ENCODE measurements at regions not wholly inside any gene's neighbourhood (a gene's known extent, or its start where the extent isn't known, plus 50 kb on each side); places are given as distances from the start of the nearest gene placed in this dataset. TPM values are rescaled to one million over a fixed set of nuclear protein-coding genes. Genes with fewer than 3 reads are reported as not detected.
A peak's percentile ranks its signal among the peaks of the same experiment; 100 is the strongest.

DNA sequence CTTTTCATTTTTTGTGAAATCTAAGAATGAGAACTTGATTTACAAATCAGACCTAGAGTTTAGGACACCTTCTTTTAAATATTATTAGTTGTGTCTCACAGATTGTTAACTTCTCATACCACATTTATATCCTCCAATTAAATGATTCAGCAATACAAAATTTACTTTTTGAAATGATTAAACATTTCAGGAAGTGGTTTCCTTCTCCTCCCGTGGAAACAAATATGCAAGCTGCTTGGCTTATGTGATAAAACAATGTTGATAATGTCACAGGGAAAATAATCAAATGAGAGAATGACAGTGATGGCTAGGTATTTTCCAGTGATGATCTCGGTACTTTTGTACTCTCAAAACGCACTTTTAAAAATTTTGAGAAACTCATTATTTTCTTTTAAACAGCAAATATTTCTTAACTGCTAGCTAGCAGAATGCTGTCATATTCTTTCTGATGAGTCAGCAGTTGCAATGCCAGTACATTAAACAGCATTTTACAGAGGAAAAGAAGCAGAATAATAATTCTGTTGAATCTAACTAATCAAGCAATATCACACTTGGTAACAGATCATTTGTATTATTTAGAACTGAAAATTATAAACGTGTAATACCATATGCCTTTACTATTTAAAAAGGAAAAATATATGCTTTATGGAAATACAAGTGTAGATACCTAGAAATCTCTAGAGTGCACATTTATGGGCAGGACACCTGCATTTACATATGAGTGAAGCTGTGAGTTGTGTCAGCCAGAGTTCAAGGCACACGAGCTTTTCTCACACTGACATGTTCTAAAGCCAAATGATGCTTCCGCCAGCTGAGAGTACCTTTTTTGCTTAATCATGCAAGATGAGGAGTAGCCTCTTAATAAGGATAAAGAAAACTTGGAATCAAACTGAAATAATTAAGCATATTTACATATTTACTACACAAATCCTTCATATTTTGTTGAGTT, 53.6 kb upstream of the CDH18 start:
- WGBS, 2 donors, result 26 to 27% methylated on average over 6 of the region's 6 CpGs
- Histone ChIP-seq H3K9me3 (no peaks in the 10 kb centered on the region), H3K27ac (no peak overlapping the region), H3K36me3 (replicated peaks in 1 of 2; ENCODE audit: insufficient read depth in 1 of 2, low read depth in 2 of 2) (no peaks in the 10 kb centered on the region), H3K4me1 (no peaks in the 10 kb centered on the region), H3K27me3 (no peaks in the 10 kb centered on the region), H3K4me3 (no peak overlapping the region)
- no peak for DNase-seq
- TF ChIP-seq POLR2A (IDR thresholded peaks at IDR 0.05), result no peak
- TF ChIP-seq, protein P1, sequence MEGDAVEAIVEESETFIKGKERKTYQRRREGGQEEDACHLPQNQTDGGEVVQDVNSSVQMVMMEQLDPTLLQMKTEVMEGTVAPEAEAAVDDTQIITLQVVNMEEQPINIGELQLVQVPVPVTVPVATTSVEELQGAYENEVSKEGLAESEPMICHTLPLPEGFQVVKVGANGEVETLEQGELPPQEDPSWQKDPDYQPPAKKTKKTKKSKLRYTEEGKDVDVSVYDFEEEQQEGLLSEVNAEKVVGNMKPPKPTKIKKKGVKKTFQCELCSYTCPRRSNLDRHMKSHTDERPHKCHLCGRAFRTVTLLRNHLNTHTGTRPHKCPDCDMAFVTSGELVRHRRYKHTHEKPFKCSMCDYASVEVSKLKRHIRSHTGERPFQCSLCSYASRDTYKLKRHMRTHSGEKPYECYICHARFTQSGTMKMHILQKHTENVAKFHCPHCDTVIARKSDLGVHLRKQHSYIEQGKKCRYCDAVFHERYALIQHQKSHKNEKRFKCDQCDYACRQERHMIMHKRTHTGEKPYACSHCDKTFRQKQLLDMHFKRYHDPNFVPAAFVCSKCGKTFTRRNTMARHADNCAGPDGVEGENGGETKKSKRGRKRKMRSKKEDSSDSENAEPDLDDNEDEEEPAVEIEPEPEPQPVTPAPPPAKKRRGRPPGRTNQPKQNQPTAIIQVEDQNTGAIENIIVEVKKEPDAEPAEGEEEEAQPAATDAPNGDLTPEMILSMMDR (IDR thresholded peaks at IDR 0.05), result no peak
- intact Hi-C loops (cut with DNase I), result no loop called here
- ATAC-seq, result peak; percentile 42

DNA sequence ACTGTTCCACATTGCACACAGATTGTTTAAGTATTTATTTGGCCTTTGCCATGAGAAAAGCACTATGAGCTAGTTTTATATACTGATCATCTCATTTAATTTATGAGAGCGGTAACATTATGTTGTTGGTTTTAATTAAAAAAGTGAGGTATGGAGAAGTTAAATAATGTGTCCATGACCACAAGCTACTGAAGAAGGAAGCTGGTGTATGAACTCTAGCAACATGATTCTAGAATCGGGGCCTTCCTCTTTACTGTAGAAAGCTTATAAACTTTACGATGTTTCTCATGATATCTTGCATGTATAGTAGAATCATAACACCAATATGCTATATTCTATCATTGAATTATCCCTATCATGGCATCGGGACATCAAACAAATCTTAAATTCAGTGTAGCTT, 52.9 kb upstream of the CDH18 start:
- Histone ChIP-seq H3K9me3 (no peaks in the 10 kb centered on the region), H3K27ac (no peak overlapping the region), H3K36me3 (replicated peaks in 1 of 2; ENCODE audit: insufficient read depth in 1 of 2, low read depth in 2 of 2) (no peaks in the 10 kb centered on the region), H3K4me3 (no peak overlapping the region), H3K27me3 (no peaks in the 10 kb centered on the region), H3K4me1 (no peaks in the 10 kb centered on the region)
- ATAC-seq, result no peak
- TF ChIP-seq POLR2A (IDR thresholded peaks at IDR 0.05), result no peak
- TF ChIP-seq, protein P1 (IDR thresholded peaks at IDR 0.05), result no peak
- DNase-seq, result no peak
- intact Hi-C loops (cut with DNase I), result no loop called here
- 74 to 93% methylated on average over 4 of the region's 4 CpGs for WGBS, 2 donors

Small RNAs in the stretch of these regions (small RNA-seq; reads per million reads assigned to genes)
- not detected for gene AC093303.1
